ENCODE measurements at regions not wholly inside any gene's neighbourhood (a gene's known extent, or its start where the extent isn't known, plus 50 kb on each side); places are given as distances from the start of the nearest gene placed in this dataset.

DNA sequence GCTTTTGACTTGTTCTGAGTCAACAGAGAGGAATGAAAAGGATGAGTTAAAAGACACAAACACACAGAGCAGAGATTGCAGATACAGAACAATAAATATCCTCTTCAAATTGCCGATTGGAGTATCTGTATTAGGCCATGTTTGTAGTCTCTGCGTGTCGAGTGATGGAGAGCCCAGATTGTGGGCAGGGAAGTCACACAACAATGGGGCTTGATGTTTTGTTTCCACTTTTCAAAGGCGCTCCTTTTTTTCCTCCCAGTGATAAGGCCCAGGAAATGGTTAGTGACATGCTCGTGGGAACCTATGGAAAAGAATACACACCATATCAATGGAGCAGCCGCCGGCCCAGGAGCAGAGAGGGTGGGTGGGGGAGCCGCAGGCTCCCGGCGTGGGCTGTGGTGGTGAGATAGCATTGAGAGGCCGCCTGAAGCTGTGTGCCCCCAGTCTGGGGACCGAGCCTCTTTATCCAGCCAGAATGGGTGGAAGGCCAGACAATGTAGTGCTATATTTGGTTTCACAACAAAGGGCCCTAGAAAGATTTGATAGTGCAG lies 555.9 kb downstream of the INSC start:
- H2AFZ ChIP-seq (ENCODE audit: low read length) = no peak overlapping the region

More for the DNA sequence above, 555.9 kb downstream of the INSC start:
- Histone ChIP-seq H3K27me3 (ENCODE audit: insufficient read depth, low read length) (no peaks in the 10 kb centered on the region), H4K8ac (replicated peaks; ENCODE audit: insufficient read length, low read depth, low read length) (no peak overlapping the region), H2AK5ac (ENCODE audit: insufficient read length, low read length) (no peak overlapping the region), H2BK20ac (ENCODE audit: low read depth, low read length, poor library complexity, severe bottlenecking) (no peak overlapping the region), H3K9ac (ENCODE audit: extremely low read depth, insufficient read length, low read length) (no peak overlapping the region), H3K27ac (ENCODE audit: insufficient read length, low read depth, low read length) (no peak overlapping the region), H3K79me2 (ENCODE audit: insufficient read depth, low read length) (no peaks in the 10 kb centered on the region), H2BK15ac (ENCODE audit: low read depth, low read length) (no peak overlapping the region), H2BK5ac (ENCODE audit: insufficient read length, low read length) (no peak overlapping the region), H3K23me2 (ENCODE audit: insufficient read length, low read depth, low read length, poor library complexity, severe bottlenecking) (no peaks in the 10 kb centered on the region), H4K5ac (ENCODE audit: insufficient read length, low read depth, low read length) (no peak overlapping the region), H3K18ac (ENCODE audit: insufficient read length, low read depth, low read length) (no peak overlapping the region), H3K9me3 (ENCODE audit: control insufficient read depth, low read depth, low read length) (no peaks in the 10 kb centered on the region), H3K4ac (ENCODE audit: low read depth, low read length) (no peak overlapping the region), H3K14ac (ENCODE audit: insufficient read depth, low read length) (no peak overlapping the region), H2BK12ac (ENCODE audit: insufficient read length, low read depth, low read length) (no peak overlapping the region), H3T11ph (ENCODE audit: low read length) (no peak overlapping the region), H3K4me2 (ENCODE audit: insufficient read depth, insufficient read length, low read length) (no peak overlapping the region), H3K56ac (ENCODE audit: insufficient read length, low read depth, low read length) (no peak overlapping the region), H3K79me1 (ENCODE audit: insufficient read depth, low read depth, low read length, poor library complexity, severe bottlenecking) (no peaks in the 10 kb centered on the region), H3K23ac (ENCODE audit: insufficient read length, low read depth, low read length) (no peak overlapping the region), H3K4me1 (ENCODE audit: insufficient read depth, low read length) (no peaks in the 10 kb centered on the region), H4K20me1 (ENCODE audit: control insufficient read depth, insufficient read depth, insufficient read length) (no peaks in the 10 kb centered on the region), H2BK120ac (ENCODE audit: low read depth, low read length, poor library complexity, severe bottlenecking) (no peak overlapping the region), H4K91ac (ENCODE audit: insufficient read length, low read depth, low read length) (no peak overlapping the region)
- peaks cover 8% of the 10 kb centered on the region for H3K27me3 Mint-ChIP-seq (ENCODE audit: low read depth)
- H3K4me1 Mint-ChIP-seq = no peaks in the 10 kb centered on the region; a peak in 1 of 4 replicates
- H3K36me3 Mint-ChIP-seq (ENCODE audit: insufficient read depth in 1 of 3, low read depth in 3 of 3) = no peaks in the 10 kb centered on the region; a peak in 1 of 7 replicates
- no CpG with 5 or more reads among the region's 12 CpGs for WGBS (ENCODE audit: extremely low coverage, insufficient read length, low lambda C conversion rate)
- H3K9me3 Mint-ChIP-seq = no peaks in the 10 kb centered on the region; a peak in 1 of 5 replicates
- TF ChIP-seq, protein P1, sequence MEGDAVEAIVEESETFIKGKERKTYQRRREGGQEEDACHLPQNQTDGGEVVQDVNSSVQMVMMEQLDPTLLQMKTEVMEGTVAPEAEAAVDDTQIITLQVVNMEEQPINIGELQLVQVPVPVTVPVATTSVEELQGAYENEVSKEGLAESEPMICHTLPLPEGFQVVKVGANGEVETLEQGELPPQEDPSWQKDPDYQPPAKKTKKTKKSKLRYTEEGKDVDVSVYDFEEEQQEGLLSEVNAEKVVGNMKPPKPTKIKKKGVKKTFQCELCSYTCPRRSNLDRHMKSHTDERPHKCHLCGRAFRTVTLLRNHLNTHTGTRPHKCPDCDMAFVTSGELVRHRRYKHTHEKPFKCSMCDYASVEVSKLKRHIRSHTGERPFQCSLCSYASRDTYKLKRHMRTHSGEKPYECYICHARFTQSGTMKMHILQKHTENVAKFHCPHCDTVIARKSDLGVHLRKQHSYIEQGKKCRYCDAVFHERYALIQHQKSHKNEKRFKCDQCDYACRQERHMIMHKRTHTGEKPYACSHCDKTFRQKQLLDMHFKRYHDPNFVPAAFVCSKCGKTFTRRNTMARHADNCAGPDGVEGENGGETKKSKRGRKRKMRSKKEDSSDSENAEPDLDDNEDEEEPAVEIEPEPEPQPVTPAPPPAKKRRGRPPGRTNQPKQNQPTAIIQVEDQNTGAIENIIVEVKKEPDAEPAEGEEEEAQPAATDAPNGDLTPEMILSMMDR (conservative IDR thresholded peaks at IDR 0.05) = no peak
- H3K4me3 Mint-ChIP-seq = no peak overlapping the region
- no peak overlapping the region for H3K27ac Mint-ChIP-seq
- DNase-seq = no peak

Data from H9 (cell line).